ENCODE measurements at regions not wholly inside any gene's neighbourhood (a gene's known extent, or its start where the extent isn't known, plus 50 kb on each side); places are given as distances from the start of the nearest gene placed in this dataset.
"Not testable (repeated sequence)": the region's sequence is repeated elsewhere in the genome, so short reads cannot be mapped to it uniquely, and the experiment has no call there.

- Histone ChIP-seq H3K4me1 (ENCODE audit: insufficient read depth, insufficient read length) (no peaks in the 10 kb centered on the region), H3K9ac (ENCODE audit: insufficient read length, low read depth) (no peak overlapping the region), H3K36me3 (ENCODE audit: insufficient read depth, insufficient read length, low read length) (no peaks in the 10 kb centered on the region), H3K9me3 (ENCODE audit: insufficient read depth, low read length) (no peaks in the 10 kb centered on the region), H3K27me3 (ENCODE audit: insufficient read depth, insufficient read length) (no peaks in the 10 kb centered on the region), H3K4me3 (ENCODE audit: insufficient read length, low read depth) (no peak overlapping the region)
- TF ChIP-seq SUZ12 (IDR thresholded peaks at IDR 0.05; ENCODE audit: extremely low read depth, insufficient read depth, insufficient read length) = no peak
- no peak for TF ChIP-seq YY1 (IDR thresholded peaks at IDR 0.05; ENCODE audit: insufficient read depth, insufficient read length)
- no peak for TF ChIP-seq ZNF274 (IDR thresholded peaks at IDR 0.05; ENCODE audit: low read depth, low read length)
- no peak for DNase-seq (ENCODE audit: low read depth, low spot score)
These were observed 230.6 kb upstream of the FZD8 start for GRCh38 chr10:35872671-35873070.

GRCh38 chr10:35870665-35871310 is 228.7 kb upstream of the FZD8 start:
- no peaks in the 10 kb centered on the region for H3K27me3 ChIP-seq (ENCODE audit: insufficient read depth, insufficient read length)
- no peaks in the 10 kb centered on the region for H3K4me1 ChIP-seq (ENCODE audit: insufficient read depth, insufficient read length)
- no peak overlapping the region for H3K9ac ChIP-seq (ENCODE audit: insufficient read length, low read depth)
- no peaks in the 10 kb centered on the region for H3K9me3 ChIP-seq (ENCODE audit: insufficient read depth, low read length)
- H3K36me3 ChIP-seq (ENCODE audit: insufficient read depth, insufficient read length, low read length) = no peaks in the 10 kb centered on the region
- H3K4me3 ChIP-seq (ENCODE audit: insufficient read length, low read depth) = no peak overlapping the region
- TF ChIP-seq SUZ12 (IDR thresholded peaks at IDR 0.05; ENCODE audit: extremely low read depth, insufficient read depth, insufficient read length) (no peak), YY1 (IDR thresholded peaks at IDR 0.05; ENCODE audit: insufficient read depth, insufficient read length) (no peak), ZNF274 (IDR thresholded peaks at IDR 0.05; ENCODE audit: low read depth, low read length) (no peak)
- DNase-seq (ENCODE audit: low read depth, low spot score) = no peak

GRCh38 chr10:35858676-35859283 is 216.7 kb upstream of the FZD8 start:
- not testable (repeated sequence) for H3K9me3 ChIP-seq (ENCODE audit: insufficient read depth, low read length); DNase-seq (ENCODE audit: low read depth, low spot score); H3K4me1 ChIP-seq (ENCODE audit: insufficient read depth, insufficient read length); H3K36me3 ChIP-seq (ENCODE audit: insufficient read depth, insufficient read length, low read length); H3K27me3 ChIP-seq (ENCODE audit: insufficient read depth, insufficient read length); H3K9ac ChIP-seq (ENCODE audit: insufficient read length, low read depth)
- peak overlapping the region; percentile 11 for H3K4me3 ChIP-seq (ENCODE audit: insufficient read length, low read depth)

- DNase-seq (ENCODE audit: low read depth, low spot score) = no peak
- no peak overlapping the region for H3K9ac ChIP-seq (ENCODE audit: insufficient read length, low read depth)
These were observed 215.8 kb upstream of the FZD8 start for GRCh38 chr10:35857860-35858259.

GRCh38 chr10:35855155-35855947 is 213.3 kb upstream of the FZD8 start:
- Histone ChIP-seq H3K9me3 (ENCODE audit: insufficient read depth, low read length) (no peaks in the 10 kb centered on the region), H3K9ac (ENCODE audit: insufficient read length, low read depth) (no peak overlapping the region), H3K4me3 (ENCODE audit: insufficient read length, low read depth) (no peak overlapping the region), H3K27me3 (ENCODE audit: insufficient read depth, insufficient read length) (no peaks in the 10 kb centered on the region), H3K36me3 (ENCODE audit: insufficient read depth, insufficient read length, low read length) (no peaks in the 10 kb centered on the region), H3K4me1 (ENCODE audit: insufficient read depth, insufficient read length) (no peaks in the 10 kb centered on the region)
- no peak for TF ChIP-seq YY1 (IDR thresholded peaks at IDR 0.05; ENCODE audit: insufficient read depth, insufficient read length)
- no peak for TF ChIP-seq ZNF274 (IDR thresholded peaks at IDR 0.05; ENCODE audit: low read depth, low read length)
- no peak for TF ChIP-seq SUZ12 (IDR thresholded peaks at IDR 0.05; ENCODE audit: extremely low read depth, insufficient read depth, insufficient read length)
- DNase-seq (ENCODE audit: low read depth, low spot score) = no peak

More at GRCh38 chr10:35857860-35858259, 215.8 kb upstream of the FZD8 start:
- no peak for TF ChIP-seq YY1 (IDR thresholded peaks at IDR 0.05; ENCODE audit: insufficient read depth, insufficient read length)
- no peak for TF ChIP-seq ZNF274 (IDR thresholded peaks at IDR 0.05; ENCODE audit: low read depth, low read length)
- no peak for TF ChIP-seq SUZ12 (IDR thresholded peaks at IDR 0.05; ENCODE audit: extremely low read depth, insufficient read depth, insufficient read length)
- H3K36me3 ChIP-seq (ENCODE audit: insufficient read depth, insufficient read length, low read length) = no peaks in the 10 kb centered on the region
- no peak overlapping the region for H3K4me3 ChIP-seq (ENCODE audit: insufficient read length, low read depth)
- H3K27me3 ChIP-seq (ENCODE audit: insufficient read depth, insufficient read length) = no peaks in the 10 kb centered on the region
- H3K4me1 ChIP-seq (ENCODE audit: insufficient read depth, insufficient read length) = no peaks in the 10 kb centered on the region
- H3K9me3 ChIP-seq (ENCODE audit: insufficient read depth, low read length) = no peaks in the 10 kb centered on the region

GRCh38 chr10:35854661-35855060 is 212.6 kb upstream of the FZD8 start:
- no peaks in the 10 kb centered on the region for H3K36me3 ChIP-seq (ENCODE audit: insufficient read depth, insufficient read length, low read length)
- H3K9me3 ChIP-seq (ENCODE audit: insufficient read depth, low read length) = no peaks in the 10 kb centered on the region
- no peak overlapping the region for H3K9ac ChIP-seq (ENCODE audit: insufficient read length, low read depth)
- H3K27me3 ChIP-seq (ENCODE audit: insufficient read depth, insufficient read length) = no peaks in the 10 kb centered on the region
- DNase-seq (ENCODE audit: low read depth, low spot score) = no peak
- TF ChIP-seq SUZ12 (IDR thresholded peaks at IDR 0.05; ENCODE audit: extremely low read depth, insufficient read depth, insufficient read length) (no peak), ZNF274 (IDR thresholded peaks at IDR 0.05; ENCODE audit: low read depth, low read length) (no peak), YY1 (IDR thresholded peaks at IDR 0.05; ENCODE audit: insufficient read depth, insufficient read length) (no peak)
- no peaks in the 10 kb centered on the region for H3K4me1 ChIP-seq (ENCODE audit: insufficient read depth, insufficient read length)
- H3K4me3 ChIP-seq (ENCODE audit: insufficient read length, low read depth) = no peak overlapping the region

GRCh38 chr10:35852721-35853120 is 210.6 kb upstream of the FZD8 start:
- TF ChIP-seq YY1 (IDR thresholded peaks at IDR 0.05; ENCODE audit: insufficient read depth, insufficient read length) (no peak), SUZ12 (IDR thresholded peaks at IDR 0.05; ENCODE audit: extremely low read depth, insufficient read depth, insufficient read length) (no peak), ZNF274 (IDR thresholded peaks at IDR 0.05; ENCODE audit: low read depth, low read length) (no peak)
- Histone ChIP-seq H3K36me3 (ENCODE audit: insufficient read depth, insufficient read length, low read length) (no peaks in the 10 kb centered on the region), H3K9ac (ENCODE audit: insufficient read length, low read depth) (no peak overlapping the region)

More at GRCh38 chr10:35852721-35853120, 210.6 kb upstream of the FZD8 start:
- Histone ChIP-seq H3K4me3 (ENCODE audit: insufficient read length, low read depth) (no peak overlapping the region), H3K27me3 (ENCODE audit: insufficient read depth, insufficient read length) (no peaks in the 10 kb centered on the region), H3K9me3 (ENCODE audit: insufficient read depth, low read length) (no peaks in the 10 kb centered on the region), H3K4me1 (ENCODE audit: insufficient read depth, insufficient read length) (peaks cover 3% of the 10 kb centered on the region)
- no peak for DNase-seq (ENCODE audit: low read depth, low spot score)

Data from NT2/D1 (cell line).